ENCODE measurements at regions not wholly inside any gene's neighbourhood (a gene's known extent, or its start where the extent isn't known, plus 50 kb on each side); places are given as distances from the start of the nearest gene placed in this dataset.
A peak's percentile ranks its signal among the peaks of the same experiment; 100 is the strongest.

GRCh38 chr10:44513591-44513990 is 128.7 kb upstream of the CXCL12 start:
- H3K9me3 ChIP-seq, result no peaks in the 10 kb centered on the region
- H3K4me3 ChIP-seq, result no peak overlapping the region
- no peaks in the 10 kb centered on the region for H3K36me3 ChIP-seq
- no peak for DNase-seq
- H3K27me3 ChIP-seq, result no peaks in the 10 kb centered on the region

GRCh38 chr10:44516891-44517290 is 132.0 kb upstream of the CXCL12 start:
- Histone ChIP-seq H3K36me3 (no peaks in the 10 kb centered on the region), H3K9me3 (no peaks in the 10 kb centered on the region), H3K4me3 (no peak overlapping the region), H3K27me3 (no peaks in the 10 kb centered on the region)
- no peak for DNase-seq

GRCh38 chr10:44517635-44518034 is 132.7 kb upstream of the CXCL12 start:
- Histone ChIP-seq H3K4me3 (no peak overlapping the region), H3K27me3 (no peaks in the 10 kb centered on the region), H3K36me3 (no peaks in the 10 kb centered on the region), H3K9me3 (no peaks in the 10 kb centered on the region)
- peak; percentile 17 for DNase-seq

- no peaks in the 10 kb centered on the region for H3K9me3 ChIP-seq
- DNase-seq, result no peak
Measured at GRCh38 chr10:44519361-44519760, 134.5 kb upstream of the CXCL12 start.

GRCh38 chr10:44520651-44521050 is 135.8 kb upstream of the CXCL12 start:
- DNase-seq, result no peak
- Histone ChIP-seq H3K36me3 (no peaks in the 10 kb centered on the region), H3K4me3 (no peak overlapping the region)

More at GRCh38 chr10:44519361-44519760, 134.5 kb upstream of the CXCL12 start:
- H3K4me3 ChIP-seq, result no peak overlapping the region
- no peaks in the 10 kb centered on the region for H3K36me3 ChIP-seq
- no peaks in the 10 kb centered on the region for H3K27me3 ChIP-seq

GRCh38 chr10:44539178-44539577 is 154.3 kb upstream of the CXCL12 start:
- Histone ChIP-seq H3K9me3 (no peaks in the 10 kb centered on the region), H3K36me3 (no peaks in the 10 kb centered on the region), H3K4me3 (no peak overlapping the region), H3K27me3 (no peaks in the 10 kb centered on the region)
- DNase-seq, result no peak

More at GRCh38 chr10:44520651-44521050, 135.8 kb upstream of the CXCL12 start:
- H3K27me3 ChIP-seq, result no peaks in the 10 kb centered on the region
- H3K9me3 ChIP-seq, result no peaks in the 10 kb centered on the region

- no peak for DNase-seq
- no peaks in the 10 kb centered on the region for H3K27me3 ChIP-seq
- H3K4me3 ChIP-seq, result no peak overlapping the region
- peaks cover 5% of the 10 kb centered on the region; the same call in 1 of the 2 replicates for H3K9me3 ChIP-seq
- no peaks in the 10 kb centered on the region for H3K36me3 ChIP-seq
Measured at GRCh38 chr10:44552726-44553125, 167.8 kb upstream of the CXCL12 start.

GRCh38 chr10:44557596-44558191 is 172.8 kb upstream of the CXCL12 start:
- no peak overlapping the region for H3K4me3 ChIP-seq
- no peak for DNase-seq
- H3K27me3 ChIP-seq, result no peaks in the 10 kb centered on the region
- H3K9me3 ChIP-seq, result no peaks in the 10 kb centered on the region
- no peaks in the 10 kb centered on the region for H3K36me3 ChIP-seq

GRCh38 chr10:44558521-44558920 is 173.6 kb upstream of the CXCL12 start:
- H3K4me3 ChIP-seq, result no peak overlapping the region
- H3K9me3 ChIP-seq, result no peaks in the 10 kb centered on the region
- no peaks in the 10 kb centered on the region for H3K27me3 ChIP-seq
- no peak for DNase-seq
- H3K36me3 ChIP-seq, result no peaks in the 10 kb centered on the region

- Histone ChIP-seq H3K4me3 (no peak overlapping the region), H3K9me3 (no peaks in the 10 kb centered on the region), H3K36me3 (no peaks in the 10 kb centered on the region), H3K27me3 (no peaks in the 10 kb centered on the region)
- DNase-seq, result no peak
Measured at GRCh38 chr10:44564361-44564760, 179.5 kb upstream of the CXCL12 start.

GRCh38 chr10:44564790-44565189 is 179.9 kb upstream of the CXCL12 start:
- H3K36me3 ChIP-seq, result no peaks in the 10 kb centered on the region
- DNase-seq, result no peak
- no peak overlapping the region for H3K4me3 ChIP-seq
- H3K9me3 ChIP-seq, result no peaks in the 10 kb centered on the region
- H3K27me3 ChIP-seq, result no peaks in the 10 kb centered on the region

GRCh38 chr10:44566786-44567185 is 181.9 kb upstream of the CXCL12 start:
- DNase-seq, result no peak
- H3K36me3 ChIP-seq, result no peaks in the 10 kb centered on the region
- H3K4me3 ChIP-seq, result no peak overlapping the region
- H3K27me3 ChIP-seq, result no peaks in the 10 kb centered on the region
- no peaks in the 10 kb centered on the region for H3K9me3 ChIP-seq

GRCh38 chr10:44567471-44567870 is 182.6 kb upstream of the CXCL12 start:
- Histone ChIP-seq H3K4me3 (no peak overlapping the region), H3K9me3 (no peaks in the 10 kb centered on the region), H3K27me3 (no peaks in the 10 kb centered on the region), H3K36me3 (no peaks in the 10 kb centered on the region)
- DNase-seq, result no peak

GRCh38 chr10:44569193-44570091 is 184.5 kb upstream of the CXCL12 start:
- DNase-seq, result peak; percentile 18
- H3K36me3 ChIP-seq, result no peaks in the 10 kb centered on the region
- no peak overlapping the region for H3K4me3 ChIP-seq
- no peaks in the 10 kb centered on the region for H3K9me3 ChIP-seq
- no peaks in the 10 kb centered on the region for H3K27me3 ChIP-seq

- no peak for DNase-seq
Measured at GRCh38 chr10:44571701-44572100, 186.8 kb upstream of the CXCL12 start.

GRCh38 chr10:44572146-44572545 is 187.2 kb upstream of the CXCL12 start:
- no peak overlapping the region for H3K4me3 ChIP-seq
- H3K9me3 ChIP-seq, result no peaks in the 10 kb centered on the region
- DNase-seq, result no peak
- H3K27me3 ChIP-seq, result no peaks in the 10 kb centered on the region
- H3K36me3 ChIP-seq, result no peaks in the 10 kb centered on the region

More at GRCh38 chr10:44571701-44572100, 186.8 kb upstream of the CXCL12 start:
- no peaks in the 10 kb centered on the region for H3K36me3 ChIP-seq
- H3K27me3 ChIP-seq, result no peaks in the 10 kb centered on the region
- H3K4me3 ChIP-seq, result no peak overlapping the region
- no peaks in the 10 kb centered on the region for H3K9me3 ChIP-seq

- no peaks in the 10 kb centered on the region for H3K9me3 ChIP-seq
- no peaks in the 10 kb centered on the region for H3K36me3 ChIP-seq
- no peak for DNase-seq
Measured at GRCh38 chr10:44573821-44574220, 188.9 kb upstream of the CXCL12 start.

More at GRCh38 chr10:44573821-44574220, 188.9 kb upstream of the CXCL12 start:
- Histone ChIP-seq H3K4me3 (no peak overlapping the region), H3K27me3 (no peaks in the 10 kb centered on the region)

Data from MG63 (cell line).